ENCODE measurements at regions not wholly inside any gene's neighbourhood (a gene's known extent, or its start where the extent isn't known, plus 50 kb on each side); places are given as distances from the start of the nearest gene placed in this dataset.

DNA sequence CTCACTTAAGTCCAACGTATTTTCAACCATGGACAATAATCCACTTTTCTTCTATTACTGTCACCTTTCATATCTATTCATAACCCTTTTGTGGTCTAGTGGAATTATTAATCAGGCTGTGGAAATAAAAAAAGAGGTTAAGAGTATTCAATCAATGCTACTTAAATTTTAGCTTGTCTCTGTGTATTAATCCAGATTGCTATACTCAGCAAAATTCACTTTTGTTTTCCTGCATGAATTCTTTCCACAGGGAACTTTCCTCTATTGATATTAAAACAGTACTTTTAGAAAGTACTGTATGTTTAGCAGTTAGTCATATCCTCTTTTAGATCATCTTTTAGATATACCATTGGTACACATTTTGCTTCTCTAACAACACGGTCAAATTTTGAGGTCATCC lies 1033.0 kb upstream of the ADGRL2 start:
- in situ Hi-C loops (cut with MboI), result no loop called here
- WGBS, 2 experiments (ENCODE audit: low coverage in 1 of 2, low lambda C conversion rate in 2 of 2, missing lambda C conversion rate in 2 of 2), result 22 to 29% methylated on average over 2 of the region's 2 CpGs
- no peak for TF ChIP-seq EZH2 (IDR thresholded peaks at IDR 0.05; ENCODE audit: insufficient read depth, poor library complexity, severe bottlenecking)
- no peak for TF ChIP-seq EZH2phosphoT487 (IDR thresholded peaks at IDR 0.05; ENCODE audit: insufficient read depth, low read depth)

DNA sequence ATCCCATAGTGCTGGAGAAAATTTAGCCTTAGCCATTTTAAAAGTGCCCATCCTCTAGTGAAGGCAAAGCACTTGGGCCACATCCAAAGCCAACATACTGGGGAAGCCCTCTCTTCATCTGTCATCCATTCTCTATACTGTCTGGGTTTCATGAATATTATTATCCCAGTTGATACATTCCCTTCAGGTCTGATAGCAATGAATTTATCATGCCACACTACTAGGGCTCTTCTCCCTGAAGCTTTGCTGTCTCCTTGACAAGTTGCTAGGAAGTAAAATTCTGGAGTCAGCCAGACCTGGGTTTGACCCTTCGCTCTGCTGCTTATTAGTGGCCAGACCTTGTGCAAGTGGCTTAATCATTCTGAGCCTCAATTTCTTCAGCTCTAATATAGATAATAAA lies 1041.4 kb upstream of the ADGRL2 start:
- Histone ChIP-seq H3K9me2 (ENCODE audit: insufficient read depth) (no peaks in the 10 kb centered on the region; the same call in 1 of the 2 replicates), H3K27me3 (replicated peaks; ENCODE audit: insufficient read depth) (no peaks in the 10 kb centered on the region), H3K9me3 (ENCODE audit: low read depth) (no peaks in the 10 kb centered on the region), H3K79me2 (ENCODE audit: insufficient read depth) (no peaks in the 10 kb centered on the region), H3K36me3 (ENCODE audit: low read depth) (no peaks in the 10 kb centered on the region), H3K4me1 (ENCODE audit: insufficient read depth) (no peaks in the 10 kb centered on the region), H4K20me1 (ENCODE audit: insufficient read depth) (no peaks in the 10 kb centered on the region), H2AFZ (no peak overlapping the region), H3K4me2 (ENCODE audit: unreplicated experiment) (no peak overlapping the region), H3K9ac (no peak overlapping the region), H3K4me3 (no peak overlapping the region), H3K27ac (no peak overlapping the region), H3F3A (ENCODE audit: insufficient read depth) (no peaks in the 10 kb centered on the region)
- TF ChIP-seq EZH2 (IDR thresholded peaks at IDR 0.05; ENCODE audit: insufficient read depth, poor library complexity, severe bottlenecking), result no peak
- no peak for TF ChIP-seq EZH2phosphoT487 (IDR thresholded peaks at IDR 0.05; ENCODE audit: insufficient read depth, low read depth)
- whole genome bisulfite sequencing, 2 experiments (ENCODE audit: low coverage in 1 of 2, low lambda C conversion rate in 2 of 2, missing lambda C conversion rate in 2 of 2), result 33 to 40% methylated on average over 1 of the region's 1 CpG
- in situ Hi-C loops (cut with MboI), result no loop called here
- DNase-seq, result no peak

More for the DNA sequence above, 1033.0 kb upstream of the ADGRL2 start:
- Histone ChIP-seq H3K4me3 (no peak overlapping the region), H4K20me1 (ENCODE audit: insufficient read depth) (no peaks in the 10 kb centered on the region), H3F3A (ENCODE audit: insufficient read depth) (no peaks in the 10 kb centered on the region), H3K27me3 (replicated peaks; ENCODE audit: insufficient read depth) (no peaks in the 10 kb centered on the region), H3K9me3 (ENCODE audit: low read depth) (no peaks in the 10 kb centered on the region), H3K79me2 (ENCODE audit: insufficient read depth) (no peaks in the 10 kb centered on the region), H2AFZ (no peak overlapping the region), H3K4me2 (ENCODE audit: unreplicated experiment) (no peak overlapping the region), H3K9me2 (ENCODE audit: insufficient read depth) (no peaks in the 10 kb centered on the region), H3K9ac (no peak overlapping the region), H3K27ac (no peak overlapping the region), H3K36me3 (ENCODE audit: low read depth) (no peaks in the 10 kb centered on the region), H3K4me1 (ENCODE audit: insufficient read depth) (no peaks in the 10 kb centered on the region)
- no peak for DNase-seq

GRCh38 chr1:80755944-80756343 lies 1044.8 kb upstream of the ADGRL2 start:
- Histone ChIP-seq H3K27me3 (replicated peaks; ENCODE audit: insufficient read depth) (no peaks in the 10 kb centered on the region), H2AFZ (no peak overlapping the region), H3K27ac (no peak overlapping the region), H3K4me3 (no peak overlapping the region), H3K9me3 (ENCODE audit: low read depth) (no peaks in the 10 kb centered on the region), H3K36me3 (ENCODE audit: low read depth) (no peaks in the 10 kb centered on the region), H3K4me2 (ENCODE audit: unreplicated experiment) (no peak overlapping the region), H3K9me2 (ENCODE audit: insufficient read depth) (no peaks in the 10 kb centered on the region; the same call in 1 of the 2 replicates), H3K79me2 (ENCODE audit: insufficient read depth) (no peaks in the 10 kb centered on the region), H3K4me1 (ENCODE audit: insufficient read depth) (no peaks in the 10 kb centered on the region), H4K20me1 (ENCODE audit: insufficient read depth) (no peaks in the 10 kb centered on the region), H3K9ac (no peak overlapping the region), H3F3A (ENCODE audit: insufficient read depth) (no peaks in the 10 kb centered on the region)
- in situ Hi-C loops (cut with MboI), result no loop called here
- TF ChIP-seq EZH2phosphoT487 (IDR thresholded peaks at IDR 0.05; ENCODE audit: insufficient read depth, low read depth) (no peak), EZH2 (IDR thresholded peaks at IDR 0.05; ENCODE audit: insufficient read depth, poor library complexity, severe bottlenecking) (no peak)
- no peak for DNase-seq
- WGBS, 2 experiments (ENCODE audit: low coverage in 1 of 2, low lambda C conversion rate in 2 of 2, missing lambda C conversion rate in 2 of 2), result 12 to 17% methylated on average over 2 of the region's 2 CpGs

DNA sequence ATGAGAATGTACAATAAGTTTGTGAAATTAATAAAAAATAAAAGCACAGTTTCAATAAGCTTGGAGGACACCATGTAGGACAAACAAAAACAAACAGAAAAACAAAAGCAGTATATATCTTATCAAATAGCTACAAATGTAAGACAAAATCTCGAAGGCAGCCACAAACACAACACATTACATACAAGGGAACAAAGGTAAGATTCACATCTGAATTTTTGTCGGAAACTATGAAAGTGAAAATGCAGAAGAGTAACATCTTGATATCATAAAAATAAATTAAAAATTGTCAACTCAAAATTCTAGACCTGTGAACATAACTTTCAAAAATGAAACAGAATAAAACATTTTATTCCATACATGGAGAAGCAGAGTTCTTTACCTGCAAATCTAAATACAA lies 1049.5 kb upstream of the ADGRL2 start:
- Histone ChIP-seq H3K27me3 (replicated peaks; ENCODE audit: insufficient read depth) (no peaks in the 10 kb centered on the region), H3K4me3 (no peak overlapping the region), H3K4me1 (ENCODE audit: insufficient read depth) (no peaks in the 10 kb centered on the region), H3K27ac (no peak overlapping the region), H3K9me3 (ENCODE audit: low read depth) (no peaks in the 10 kb centered on the region), H4K20me1 (ENCODE audit: insufficient read depth) (no peaks in the 10 kb centered on the region), H3K79me2 (ENCODE audit: insufficient read depth) (no peaks in the 10 kb centered on the region), H3K36me3 (ENCODE audit: low read depth) (no peaks in the 10 kb centered on the region), H3K9me2 (ENCODE audit: insufficient read depth) (no peaks in the 10 kb centered on the region), H3K4me2 (ENCODE audit: unreplicated experiment) (no peak overlapping the region), H2AFZ (no peak overlapping the region), H3F3A (ENCODE audit: insufficient read depth) (no peaks in the 10 kb centered on the region), H3K9ac (no peak overlapping the region)
- in situ Hi-C loops (cut with MboI), result no loop called here
- TF ChIP-seq EZH2phosphoT487 (IDR thresholded peaks at IDR 0.05; ENCODE audit: insufficient read depth, low read depth) (no peak), EZH2 (IDR thresholded peaks at IDR 0.05; ENCODE audit: insufficient read depth, poor library complexity, severe bottlenecking) (no peak)
- 9 to 10% methylated on average over 2 of the region's 2 CpGs for WGBS, 2 experiments (ENCODE audit: low coverage in 1 of 2, low lambda C conversion rate in 2 of 2, missing lambda C conversion rate in 2 of 2)
- DNase-seq, result no peak

All from GM23248 (cell line).